Motor neuron (in vitro differentiated cells): ENCODE measurements at regions not wholly inside any gene's neighbourhood (a gene's known extent, or its start where the extent isn't known, plus 50 kb on each side); places are given as distances from the start of the nearest gene placed in this dataset.
"Not testable (repeated sequence)": the region's sequence is repeated elsewhere in the genome, so short reads cannot be mapped to it uniquely, and the experiment has no call there.

Source experiments
- ATAC-seq, 8 experiments: fragments of 200-7000 bp; cut with Tn5 transposase; replicated peaks in 6 of 8; 2 replicates each; pipeline ENCODE4 v1.8.0; 2021; ENCODE audit warnings: mild to moderate bottlenecking in 8 of 8, moderate library complexity in 8 of 8
- H3K27ac ChIP-seq, 2 donors: fragments of 250-450 bp; sonication (Bioruptor Pico); 2 replicates each; pipeline ENCODE4 v1.9.0; 2021; ENCODE audit warnings: antibody characterized with exemption in 2 of 2, mild to moderate bottlenecking in 2 of 2, moderate library complexity in 1 of 2
- H3K4me1 ChIP-seq, 2 donors: fragments of 250-450 bp; sonication (Bioruptor Pico); replicated peaks in 1 of 2; 2 replicates each; pipeline ENCODE4 v1.6.1; 2021; ENCODE audit warnings: antibody characterized with exemption in 2 of 2, mild to moderate bottlenecking in 2 of 2, moderate library complexity in 1 of 2
- H3K4me3 ChIP-seq, 5 donors: fragments of 250-450 bp; sonication (Bioruptor Pico); 2 replicates each; pipeline ENCODE4 v1.9.0; 2021; ENCODE audit warnings: antibody characterized with exemption in 5 of 5, mild to moderate bottlenecking in 5 of 5, moderate library complexity in 4 of 5
- WGBS, 10 experiments: fragments of 450-650 bp; shearing (Covaris generic); methylation state at CpG; one replicate each; pipeline ENCODE4 v1.0.0; 2022; 5-methylcytosine and 5-hydroxymethylcytosine counted together
- in situ Hi-C, 9 experiments: fragments of 400-800 bp; cut with MboI; loops; one replicate each; pipeline ENCODE4 v1.15.0; 2021; ENCODE audit warnings: low sequenced_read_pairs in 9 of 9, low pct_unique_long_range_greater_than_20kb in 2 of 9; ENCODE audit not compliant: unreplicated experiment in 9 of 9

GRCh38 chr10:113498997-113499396 lies 53.9 kb upstream of the HABP2 start:
- WGBS, 10 experiments, result 0 to 54% (median 20%) methylated on average over 1 to 4 of the region's 4 CpGs; no CpG with 5 or more reads in 1 of the 10 experiments
- Histone ChIP-seq H3K27ac (no peak overlapping the region), H3K4me3 (no peak overlapping the region), H3K4me1 (peaks cover 0 to 11% of the 10 kb centered on the region in 2 donors)
- ATAC-seq, result no peak
- in situ Hi-C loops, result no loop called here

- no peak overlapping the region for H3K27ac ChIP-seq
- peak in 1 of 8 experiments; percentile 11 for ATAC-seq
- peaks cover 0 to 10% of the 10 kb centered on the region in 2 donors for H3K4me1 ChIP-seq
- WGBS, 10 experiments, result 9 to 83% (median 62%) methylated on average over 1 to 4 of the region's 5 CpGs; no CpG with 5 or more reads in 1 of the 10 experiments
- in situ Hi-C loops, result loop anchor here in 1 of 9 experiments (25.0 kb wide), 1 partner anchor 313 kb away; no protein-coding TSS in a partner anchor
- no peak overlapping the region for H3K4me3 ChIP-seq
These were observed 53.0 kb upstream of the HABP2 start for GRCh38 chr10:113499806-113500205.

- not testable (repeated sequence) for H3K27ac ChIP-seq, ATAC-seq, H3K4me1 ChIP-seq, H3K4me3 ChIP-seq
- 65 to 93% (median 90%) methylated on average over 1 to 5 of the region's 6 CpGs; no CpG with 5 or more reads in 4 of the 10 experiments for WGBS, 10 experiments
- in situ Hi-C loops, result loop anchor here in 1 of 9 experiments (25.0 kb wide), 1 partner anchor 314 kb away; no protein-coding TSS in a partner anchor
These were observed 51.8 kb upstream of the HABP2 start for GRCh38 chr10:113501031-113501430.
